GM23248 (cell line): ENCODE measurements at regions not wholly inside any gene's neighbourhood (a gene's known extent, or its start where the extent isn't known, plus 50 kb on each side); places are given as distances from the start of the nearest gene placed in this dataset.

Source experiments
- DNase-seq: peaks from one replicate; pipeline ENCODE4 v3.0.0-alpha.2; 2015
- H2AFZ ChIP-seq: fragments of 200-600 bp; sonication (generic); 2 replicates; pipeline ENCODE4 v1.6.1; 2016; ENCODE audit warnings: antibody characterized with exemption
- H3F3A ChIP-seq: fragments of 200-600 bp; sonication (generic); 2 replicates; pipeline ENCODE4 v1.6.1; 2016; ENCODE audit warnings: mild to moderate bottlenecking, antibody characterized with exemption, mixed run types; ENCODE audit not compliant: insufficient read depth
- H3K27ac ChIP-seq: fragments of 200-600 bp; sonication (generic); 2 replicates; pipeline ENCODE4 v1.5.1; 2016; ENCODE audit warnings: mild to moderate bottlenecking
- H3K27me3 ChIP-seq: fragments of 200-600 bp; sonication (generic); replicated peaks from 2 replicates; pipeline ENCODE4 v1.6.1; 2016; ENCODE audit warnings: mild to moderate bottlenecking; ENCODE audit not compliant: insufficient read depth
- H3K36me3 ChIP-seq: fragments of 200-600 bp; sonication (generic); 2 replicates; pipeline ENCODE4 v1.6.1; 2016; ENCODE audit warnings: low read depth, mild to moderate bottlenecking
- H3K4me1 ChIP-seq: fragments of 200-600 bp; sonication (generic); 2 replicates; pipeline ENCODE4 v1.6.1; 2016; ENCODE audit warnings: mild to moderate bottlenecking; ENCODE audit not compliant: insufficient read depth
- H3K4me2 ChIP-seq: fragments of 200-600 bp; sonication (generic); one replicate; pipeline ENCODE4 v1.6.1; 2016; ENCODE audit warnings: mild to moderate bottlenecking; ENCODE audit not compliant: unreplicated experiment
- H3K4me3 ChIP-seq: fragments of 200-600 bp; sonication (generic); 2 replicates; pipeline ENCODE4 v1.5.1; 2016; ENCODE audit warnings: mild to moderate bottlenecking
- H3K79me2 ChIP-seq: fragments of 200-600 bp; sonication (generic); 2 replicates; pipeline ENCODE4 v1.6.1; 2016; ENCODE audit warnings: mild to moderate bottlenecking; ENCODE audit not compliant: insufficient read depth
- H3K9ac ChIP-seq: fragments of 200-600 bp; sonication (generic); 2 replicates; pipeline ENCODE4 v1.6.1; 2016; ENCODE audit warnings: mild to moderate bottlenecking
- H3K9me2 ChIP-seq: fragments of 200-600 bp; sonication (generic); 2 replicates; pipeline ENCODE4 v1.6.1; 2016; ENCODE audit warnings: mixed run types, mild to moderate bottlenecking, moderate library complexity; ENCODE audit not compliant: insufficient read depth
- H3K9me3 ChIP-seq: fragments of 200-600 bp; sonication (generic); one replicate; pipeline ENCODE4 v1.6.1; 2017; ENCODE audit warnings: low read depth
- H4K20me1 ChIP-seq: fragments of 200-600 bp; sonication (generic); 2 replicates; pipeline ENCODE4 v1.6.0; 2016; ENCODE audit not compliant: insufficient read depth
- EZH2 ChIP-seq: fragments of 200-600 bp; sonication (generic); IDR thresholded peaks from 2 replicates; pipeline ENCODE4 v1.6.1; 2018; ENCODE audit warnings: antibody characterized with exemption, mild to moderate bottlenecking; ENCODE audit not compliant: insufficient read depth, poor library complexity, severe bottlenecking
- EZH2phosphoT487 ChIP-seq: fragments of 200-600 bp; sonication (generic); IDR thresholded peaks from 2 replicates; pipeline ENCODE4 v1.6.1; 2018; ENCODE audit warnings: antibody characterized with exemption, moderate library complexity, mild to moderate bottlenecking, low read depth; ENCODE audit not compliant: insufficient read depth
- WGBS, 2 experiments: methylation state at CpG; one replicate each; pipeline ENCODE4 v1.1.6; 2015 to 2017; ENCODE audit warnings: low lambda C conversion rate in 2 of 2, low coverage in 1 of 2; ENCODE audit errors: missing lambda C conversion rate in 2 of 2; 5-methylcytosine and 5-hydroxymethylcytosine counted together
- in situ Hi-C: fragments of 300-500 bp; cut with MboI; formaldehyde crosslinking; loops from 2 replicates; pipeline ENCODE4 v1.15.0; 2020

- DNase-seq: no peak
- no peaks in the 10 kb centered on the region for H4K20me1 ChIP-seq
- H3F3A ChIP-seq: no peaks in the 10 kb centered on the region
- in situ Hi-C loops: no loop called here
- no peak overlapping the region for H3K9ac ChIP-seq
- H3K4me3 ChIP-seq: no peak overlapping the region
- H3K4me1 ChIP-seq: no peaks in the 10 kb centered on the region
- no peak overlapping the region for H2AFZ ChIP-seq
- TF ChIP-seq EZH2 (no peak), EZH2phosphoT487 (no peak)
- H3K27ac ChIP-seq: no peak overlapping the region
- H3K4me2 ChIP-seq: no peak overlapping the region
- H3K27me3 ChIP-seq: peaks cover 43% of the 10 kb centered on the region
- no peaks in the 10 kb centered on the region for H3K36me3 ChIP-seq
- no peaks in the 10 kb centered on the region for H3K9me2 ChIP-seq
- no peaks in the 10 kb centered on the region for H3K79me2 ChIP-seq
- WGBS, 2 experiments: 44% methylated on average over 8 of the region's 8 CpGs
- no peaks in the 10 kb centered on the region for H3K9me3 ChIP-seq
Observed at GRCh38 chr17:77741109-77741508, 217.4 kb upstream of the TNRC6C start.

GRCh38 chr17:77742579-77742978, 215.9 kb upstream of the TNRC6C start:
- DNase-seq: no peak
- H4K20me1 ChIP-seq: no peaks in the 10 kb centered on the region
- H3K79me2 ChIP-seq: no peaks in the 10 kb centered on the region
- H3K36me3 ChIP-seq: no peaks in the 10 kb centered on the region
- no peaks in the 10 kb centered on the region for H3K4me1 ChIP-seq
- 54% methylated on average over 8 of the region's 8 CpGs for WGBS, 2 experiments
- H3K27me3 ChIP-seq: peaks cover 34% of the 10 kb centered on the region
- no peaks in the 10 kb centered on the region for H3K9me3 ChIP-seq
- no peak overlapping the region for H3K4me2 ChIP-seq
- TF ChIP-seq EZH2phosphoT487: no peak
- TF ChIP-seq EZH2: no peak
- no peak overlapping the region for H2AFZ ChIP-seq
- no peaks in the 10 kb centered on the region for H3F3A ChIP-seq
- no peak overlapping the region for H3K4me3 ChIP-seq
- in situ Hi-C loops: no loop called here
- no peaks in the 10 kb centered on the region for H3K9me2 ChIP-seq
- H3K27ac ChIP-seq: no peak overlapping the region
- H3K9ac ChIP-seq: no peak overlapping the region

GRCh38 chr17:77744066-77744988, 214.2 kb upstream of the TNRC6C start:
- no peaks in the 10 kb centered on the region for H3K4me1 ChIP-seq
- WGBS, 2 experiments: 55 to 62% methylated on average over 20 to 21 of the region's 21 CpGs
- TF ChIP-seq EZH2phosphoT487 (no peak), EZH2 (no peak)
- H3K4me2 ChIP-seq: no peak overlapping the region
- H3K79me2 ChIP-seq: no peaks in the 10 kb centered on the region
- in situ Hi-C loops: no loop called here
- no peak overlapping the region for H3K4me3 ChIP-seq
- H3K27ac ChIP-seq: no peak overlapping the region
- no peaks in the 10 kb centered on the region for H3K36me3 ChIP-seq
- DNase-seq: no peak
- no peaks in the 10 kb centered on the region for H3K9me2 ChIP-seq
- no peak overlapping the region for H3K9ac ChIP-seq
- H4K20me1 ChIP-seq: no peaks in the 10 kb centered on the region
- H3K9me3 ChIP-seq: no peaks in the 10 kb centered on the region
- H3F3A ChIP-seq: no peaks in the 10 kb centered on the region
- peaks cover 19% of the 10 kb centered on the region for H3K27me3 ChIP-seq
- no peak overlapping the region for H2AFZ ChIP-seq

- Histone ChIP-seq H3K4me2 (no peak overlapping the region), H3F3A (no peaks in the 10 kb centered on the region), H3K9ac (no peak overlapping the region), H3K27ac (no peak overlapping the region), H2AFZ (no peak overlapping the region), H4K20me1 (no peaks in the 10 kb centered on the region), H3K4me3 (no peak overlapping the region), H3K9me2 (no peaks in the 10 kb centered on the region), H3K36me3 (no peaks in the 10 kb centered on the region), H3K79me2 (no peaks in the 10 kb centered on the region), H3K9me3 (no peaks in the 10 kb centered on the region), H3K27me3 (peaks cover 26% of the 10 kb centered on the region), H3K4me1 (no peaks in the 10 kb centered on the region)
- WGBS, 2 experiments: 53 to 64% methylated on average over 2 of the region's 2 CpGs
- in situ Hi-C loops: no loop called here
- DNase-seq: no peak
- TF ChIP-seq EZH2 (no peak), EZH2phosphoT487 (no peak)
Observed at GRCh38 chr17:77745702-77746101, 212.8 kb upstream of the TNRC6C start.
